HG02943 (cell line): ENCODE measurements at regions not wholly inside any gene's neighbourhood (a gene's known extent, or its start where the extent isn't known, plus 50 kb on each side); places are given as distances from the start of the nearest gene placed in this dataset.
"Not testable (repeated sequence)": the region's sequence is repeated elsewhere in the genome, so short reads cannot be mapped to it uniquely, and the experiment has no call there.

ENCODE experiments used
- ATAC-seq: cut with Tn5 transposase; IDR thresholded peaks from one replicate; pipeline ENCODE4 v1.9.1; 2021; ENCODE audit warnings: mild to moderate bottlenecking, low read depth, moderate library complexity; ENCODE audit not compliant: unreplicated experiment

GRCh38 chr14:22318951-22319350, 270.1 kb downstream of the DAD1 start:
- ATAC-seq = no peak

- no peak for ATAC-seq
Observed at GRCh38 chr14:22316473-22316872, 272.6 kb downstream of the DAD1 start.

- no peak for ATAC-seq
Observed at GRCh38 chr14:22315336-22315735, 273.7 kb downstream of the DAD1 start.

- ATAC-seq = no peak
Observed at GRCh38 chr14:22314183-22314820, 274.7 kb downstream of the DAD1 start.

- no peak for ATAC-seq
Observed at GRCh38 chr14:22313172-22313801, 275.7 kb downstream of the DAD1 start.

- ATAC-seq = no peak
Observed at GRCh38 chr14:22311636-22312035, 277.4 kb downstream of the DAD1 start.

DNA sequence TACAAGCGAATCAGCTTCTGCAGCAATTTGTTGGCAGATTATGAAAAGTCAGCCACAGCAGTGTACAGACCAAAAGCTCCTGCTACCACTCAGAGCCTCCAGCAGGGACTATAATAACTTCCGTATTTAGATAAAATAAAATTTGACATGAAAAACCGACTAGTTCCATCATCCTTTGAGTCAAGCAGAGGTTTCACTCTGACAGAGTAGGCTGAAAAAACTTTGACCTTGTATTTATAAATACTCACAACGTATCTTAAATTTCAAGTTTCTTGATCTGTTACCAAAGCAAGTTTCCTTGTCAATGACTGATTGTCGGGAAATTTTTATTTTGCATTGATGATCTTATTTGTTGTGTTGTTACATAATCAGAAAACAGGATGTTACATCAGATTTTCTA, 283.4 kb downstream of the DAD1 start:
- ATAC-seq = no peak

GRCh38 chr14:22304326-22304725, 284.7 kb downstream of the DAD1 start:
- no peak for ATAC-seq

GRCh38 chr14:22303589-22304195, 285.3 kb downstream of the DAD1 start:
- no peak for ATAC-seq

GRCh38 chr14:22300646-22301045, 288.4 kb downstream of the DAD1 start:
- no peak for ATAC-seq

- no peak for ATAC-seq
Observed at GRCh38 chr14:22297376-22297775, 291.6 kb downstream of the DAD1 start.

- no peak for ATAC-seq
Observed at GRCh38 chr14:22296722-22297121, 292.3 kb downstream of the DAD1 start.

GRCh38 chr14:22296088-22296487, 292.9 kb downstream of the DAD1 start:
- no peak for ATAC-seq

GRCh38 chr14:22291406-22291805, 297.6 kb downstream of the DAD1 start:
- no peak for ATAC-seq

GRCh38 chr14:22289570-22289969, 299.5 kb downstream of the DAD1 start:
- ATAC-seq = no peak

- no peak for ATAC-seq
Observed at GRCh38 chr14:22285991-22286390, 303.0 kb downstream of the DAD1 start.

- ATAC-seq = no peak
Observed at GRCh38 chr14:22282949-22283348, 306.1 kb downstream of the DAD1 start.

- no peak for ATAC-seq
Observed at GRCh38 chr14:22282417-22282816, 306.6 kb downstream of the DAD1 start.

DNA sequence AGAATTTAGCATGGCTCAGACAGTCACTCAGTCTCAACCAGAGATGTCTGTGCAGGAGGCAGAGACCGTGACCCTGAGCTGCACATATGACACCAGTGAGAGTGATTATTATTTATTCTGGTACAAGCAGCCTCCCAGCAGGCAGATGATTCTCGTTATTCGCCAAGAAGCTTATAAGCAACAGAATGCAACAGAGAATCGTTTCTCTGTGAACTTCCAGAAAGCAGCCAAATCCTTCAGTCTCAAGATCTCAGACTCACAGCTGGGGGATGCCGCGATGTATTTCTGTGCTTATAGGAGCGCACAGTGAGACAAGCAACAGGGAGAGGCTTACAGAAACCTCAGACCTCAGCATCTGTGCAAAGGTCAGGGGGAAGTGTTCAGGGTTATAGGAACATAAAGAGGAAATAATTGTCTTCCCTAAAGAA, 307.6 kb downstream of the DAD1 start:
- not testable (repeated sequence) for ATAC-seq

DNA sequence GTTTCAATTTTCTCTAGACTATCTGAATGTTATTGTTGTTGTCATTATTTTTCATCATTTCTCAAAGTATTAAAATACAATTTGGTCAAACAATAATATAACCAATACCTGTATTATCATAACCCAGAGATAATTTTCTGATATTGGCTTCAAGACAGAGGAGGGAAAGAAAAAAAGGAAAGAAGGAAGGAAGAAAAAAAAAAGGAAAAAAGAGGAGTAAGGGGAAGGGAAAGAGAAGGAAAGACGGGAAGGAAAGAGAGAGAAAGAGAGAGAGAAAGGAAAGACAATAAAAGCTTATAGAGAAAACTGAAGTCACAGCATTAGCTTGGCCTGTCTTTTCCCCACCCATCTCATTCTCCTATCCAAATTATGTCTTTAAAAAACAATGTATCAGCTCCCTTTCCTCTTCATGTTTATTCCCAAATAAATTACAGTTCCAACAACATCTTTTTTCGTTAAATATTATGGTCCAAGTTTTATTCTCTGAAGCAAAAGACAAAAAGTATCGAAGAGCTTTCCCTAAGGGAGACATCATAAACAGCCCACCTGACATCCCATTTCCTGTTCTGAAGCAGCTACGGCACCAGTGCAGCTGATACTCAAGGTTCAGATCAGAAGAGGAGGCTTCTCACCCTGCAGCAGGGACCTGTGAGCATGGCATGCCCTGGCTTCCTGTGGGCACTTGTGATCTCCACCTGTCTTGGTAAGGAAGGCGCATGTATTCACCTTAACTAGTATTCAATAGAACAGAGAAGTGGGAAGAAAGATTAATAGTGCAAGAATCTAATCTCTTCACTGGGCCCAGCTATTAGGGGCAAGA, 308.3 kb downstream of the DAD1 start:
- no peak for ATAC-seq
